ENCODE measurements at regions not wholly inside any gene's neighbourhood (a gene's known extent, or its start where the extent isn't known, plus 50 kb on each side); places are given as distances from the start of the nearest gene placed in this dataset.

GRCh38 chr12:105585107-105585506 is 254.6 kb downstream of the C12orf75 start:
- Histone ChIP-seq H3K9ac (ENCODE audit: low read length) (no peak overlapping the region), H3K4me1 (ENCODE audit: control insufficient read depth in 1 of 2, insufficient read depth in 2 of 2, low read length in 2 of 2) (peaks cover 2 to 3% of the 10 kb centered on the region in 2 experiments), H2BK5ac (ENCODE audit: low read depth, low read length, poor library complexity) (no peak overlapping the region), H3K14ac (ENCODE audit: low read length) (no peak overlapping the region), H4K91ac (ENCODE audit: low read depth, low read length) (no peak overlapping the region), H4K12ac (ENCODE audit: low read depth, low read length) (no peak overlapping the region), H3K4me3 (ENCODE audit: low read depth, low read length) (no peak overlapping the region), H3K18ac (ENCODE audit: low read length) (no peak overlapping the region), H2BK120ac (ENCODE audit: insufficient read depth, low read length, poor library complexity) (no peak overlapping the region), H3K36me3 (ENCODE audit: control insufficient read depth in 1 of 2, insufficient read depth in 2 of 2, low read length in 2 of 2) (no peaks in the 10 kb centered on the region), H3K4ac (ENCODE audit: low read depth, low read length) (no peak overlapping the region), H3K79me2 (ENCODE audit: control insufficient read depth, insufficient read depth, low read length, poor library complexity) (no peaks in the 10 kb centered on the region), H3K27me3 (ENCODE audit: insufficient read depth, low read length) (no peaks in the 10 kb centered on the region), H3K9me3 (ENCODE audit: insufficient read depth, low read depth, low read length) (no peaks in the 10 kb centered on the region), H3K23ac (ENCODE audit: low read length) (no peak overlapping the region), H3K79me1 (ENCODE audit: low read length) (peaks cover 3% of the 10 kb centered on the region), H3K27ac (ENCODE audit: low read depth, low read length) (no peak overlapping the region), H2AFZ (ENCODE audit: insufficient read depth, low read length, poor library complexity) (no peak overlapping the region), H3K4me2 (ENCODE audit: low read length) (no peak overlapping the region), H2AK5ac (ENCODE audit: low read length) (no peak overlapping the region), H2BK12ac (ENCODE audit: low read length) (peak overlapping the region; percentile 23), H4K8ac (ENCODE audit: low read depth, low read length) (peak overlapping the region; percentile 51)
- DNase-seq, result peak in 1 of 2 donors; percentile 32
- no CpG with 5 or more reads among the region's 3 CpGs for WGBS (ENCODE audit: extremely low coverage, insufficient coverage, insufficient read length)

- H3K4me1 ChIP-seq (ENCODE audit: control insufficient read depth in 1 of 2, insufficient read depth in 2 of 2, low read length in 2 of 2), result peaks cover 2 to 3% of the 10 kb centered on the region in 2 experiments
- no peak overlapping the region for H3K14ac ChIP-seq (ENCODE audit: low read length)
- H3K79me1 ChIP-seq (ENCODE audit: low read length), result peaks cover 3% of the 10 kb centered on the region
- WGBS (ENCODE audit: extremely low coverage, insufficient coverage, insufficient read length), result 100% methylated on average over 1 of the region's 5 CpGs
- H3K9ac ChIP-seq (ENCODE audit: low read length), result no peak overlapping the region
- no peak overlapping the region for H2BK120ac ChIP-seq (ENCODE audit: insufficient read depth, low read length, poor library complexity)
- H3K27me3 ChIP-seq (ENCODE audit: insufficient read depth, low read length), result no peaks in the 10 kb centered on the region
- no peak overlapping the region for H2AFZ ChIP-seq (ENCODE audit: insufficient read depth, low read length, poor library complexity)
- no peak overlapping the region for H3K4me3 ChIP-seq (ENCODE audit: low read depth, low read length)
- no peak overlapping the region for H4K8ac ChIP-seq (ENCODE audit: low read depth, low read length)
- no peak overlapping the region for H3K4ac ChIP-seq (ENCODE audit: low read depth, low read length)
- no peaks in the 10 kb centered on the region for H3K36me3 ChIP-seq (ENCODE audit: control insufficient read depth in 1 of 2, insufficient read depth in 2 of 2, low read length in 2 of 2)
- no peaks in the 10 kb centered on the region for H3K79me2 ChIP-seq (ENCODE audit: control insufficient read depth, insufficient read depth, low read length, poor library complexity)
- DNase-seq, result no peak
- H2AK5ac ChIP-seq (ENCODE audit: low read length), result no peak overlapping the region
- H3K27ac ChIP-seq (ENCODE audit: low read depth, low read length), result no peak overlapping the region
- H4K12ac ChIP-seq (ENCODE audit: low read depth, low read length), result no peak overlapping the region
- H3K4me2 ChIP-seq (ENCODE audit: low read length), result no peak overlapping the region
- no peak overlapping the region for H2BK5ac ChIP-seq (ENCODE audit: low read depth, low read length, poor library complexity)
- no peaks in the 10 kb centered on the region for H3K9me3 ChIP-seq (ENCODE audit: insufficient read depth, low read depth, low read length)
- H2BK12ac ChIP-seq (ENCODE audit: low read length), result no peak overlapping the region
- no peak overlapping the region for H3K18ac ChIP-seq (ENCODE audit: low read length)
- no peak overlapping the region for H3K23ac ChIP-seq (ENCODE audit: low read length)
- no peak overlapping the region for H4K91ac ChIP-seq (ENCODE audit: low read depth, low read length)
Observed at GRCh38 chr12:105587237-105587636, 256.7 kb downstream of the C12orf75 start.

GRCh38 chr12:105588106-105588505 is 257.6 kb downstream of the C12orf75 start:
- Histone ChIP-seq H4K12ac (ENCODE audit: low read depth, low read length) (no peak overlapping the region), H4K8ac (ENCODE audit: low read depth, low read length) (no peak overlapping the region), H3K18ac (ENCODE audit: low read length) (no peak overlapping the region), H3K27ac (ENCODE audit: low read depth, low read length) (no peak overlapping the region), H3K4ac (ENCODE audit: low read depth, low read length) (no peak overlapping the region), H3K27me3 (ENCODE audit: insufficient read depth, low read length) (no peaks in the 10 kb centered on the region), H4K91ac (ENCODE audit: low read depth, low read length) (no peak overlapping the region), H3K9ac (ENCODE audit: low read length) (no peak overlapping the region), H2BK5ac (ENCODE audit: low read depth, low read length, poor library complexity) (no peak overlapping the region), H2BK120ac (ENCODE audit: insufficient read depth, low read length, poor library complexity) (no peak overlapping the region), H3K79me2 (ENCODE audit: control insufficient read depth, insufficient read depth, low read length, poor library complexity) (no peaks in the 10 kb centered on the region), H3K9me3 (ENCODE audit: insufficient read depth, low read depth, low read length) (no peaks in the 10 kb centered on the region), H2AFZ (ENCODE audit: insufficient read depth, low read length, poor library complexity) (no peak overlapping the region), H3K23ac (ENCODE audit: low read length) (no peak overlapping the region), H2AK5ac (ENCODE audit: low read length) (no peak overlapping the region), H3K4me3 (ENCODE audit: low read depth, low read length) (no peak overlapping the region), H3K4me2 (ENCODE audit: low read length) (no peak overlapping the region), H2BK12ac (ENCODE audit: low read length) (no peak overlapping the region), H3K79me1 (ENCODE audit: low read length) (peaks cover 3% of the 10 kb centered on the region), H3K14ac (ENCODE audit: low read length) (no peak overlapping the region), H3K4me1 (ENCODE audit: control insufficient read depth in 1 of 2, insufficient read depth in 2 of 2, low read length in 2 of 2) (peaks cover 2 to 3% of the 10 kb centered on the region in 2 experiments), H3K36me3 (ENCODE audit: control insufficient read depth in 1 of 2, insufficient read depth in 2 of 2, low read length in 2 of 2) (no peaks in the 10 kb centered on the region)
- DNase-seq, result no peak
- no CpG with 5 or more reads among the region's 4 CpGs for WGBS (ENCODE audit: extremely low coverage, insufficient coverage, insufficient read length)

GRCh38 chr12:105590571-105590970 is 260.1 kb downstream of the C12orf75 start:
- H3K4me2 ChIP-seq (ENCODE audit: low read length), result no peak overlapping the region
- no peak overlapping the region for H3K4ac ChIP-seq (ENCODE audit: low read depth, low read length)
- no peak overlapping the region for H3K23ac ChIP-seq (ENCODE audit: low read length)
- H3K79me1 ChIP-seq (ENCODE audit: low read length), result peaks cover 9% of the 10 kb centered on the region
- H2BK12ac ChIP-seq (ENCODE audit: low read length), result no peak overlapping the region
- H2AFZ ChIP-seq (ENCODE audit: insufficient read depth, low read length, poor library complexity), result no peak overlapping the region
- no CpG with 5 or more reads among the region's 1 CpG for WGBS (ENCODE audit: extremely low coverage, insufficient coverage, insufficient read length)
- no peak overlapping the region for H2BK5ac ChIP-seq (ENCODE audit: low read depth, low read length, poor library complexity)
- no peak overlapping the region for H3K9ac ChIP-seq (ENCODE audit: low read length)
- no peak overlapping the region for H4K91ac ChIP-seq (ENCODE audit: low read depth, low read length)
- DNase-seq, result no peak
- H3K9me3 ChIP-seq (ENCODE audit: insufficient read depth, low read depth, low read length), result no peaks in the 10 kb centered on the region
- H3K4me3 ChIP-seq (ENCODE audit: low read depth, low read length), result no peak overlapping the region
- no peak overlapping the region for H3K27ac ChIP-seq (ENCODE audit: low read depth, low read length)
- no peak overlapping the region for H4K12ac ChIP-seq (ENCODE audit: low read depth, low read length)
- H3K4me1 ChIP-seq (ENCODE audit: control insufficient read depth in 1 of 2, insufficient read depth in 2 of 2, low read length in 2 of 2), result peaks cover 4% of the 10 kb centered on the region in 2 experiments
- no peak overlapping the region for H2AK5ac ChIP-seq (ENCODE audit: low read length)
- H4K8ac ChIP-seq (ENCODE audit: low read depth, low read length), result no peak overlapping the region
- no peak overlapping the region for H2BK120ac ChIP-seq (ENCODE audit: insufficient read depth, low read length, poor library complexity)
- H3K36me3 ChIP-seq (ENCODE audit: control insufficient read depth in 1 of 2, insufficient read depth in 2 of 2, low read length in 2 of 2), result no peaks in the 10 kb centered on the region
- H3K14ac ChIP-seq (ENCODE audit: low read length), result no peak overlapping the region
- no peaks in the 10 kb centered on the region for H3K79me2 ChIP-seq (ENCODE audit: control insufficient read depth, insufficient read depth, low read length, poor library complexity)
- H3K18ac ChIP-seq (ENCODE audit: low read length), result no peak overlapping the region
- H3K27me3 ChIP-seq (ENCODE audit: insufficient read depth, low read length), result no peaks in the 10 kb centered on the region
